DOHH2 (cell line): ENCODE measurements at regions not wholly inside any gene's neighbourhood (a gene's known extent, or its start where the extent isn't known, plus 50 kb on each side); places are given as distances from the start of the nearest gene placed in this dataset.

Source experiments
- H3F3A ChIP-seq: fragments of 200-600 bp; sonication (generic), shearing (Covaris generic); 2 replicates; pipeline ENCODE4 v1.6.0; 2016; ENCODE audit warnings: antibody characterized with exemption, mild to moderate bottlenecking; ENCODE audit not compliant: control insufficient read depth, insufficient read depth
- H3K27ac ChIP-seq: fragments of 200-600 bp; sonication (generic); 2 replicates; pipeline ENCODE4 v1.5.1; 2014; ENCODE audit warnings: low read depth, mild to moderate bottlenecking, low read length, moderate library complexity
- H3K27me3 ChIP-seq: fragments of 200-600 bp; sonication (generic); 2 replicates; pipeline ENCODE4 v1.6.1; 2014; ENCODE audit warnings: mild to moderate bottlenecking, low read length, mixed read lengths; ENCODE audit not compliant: control insufficient read depth
- H3K36me3 ChIP-seq: fragments of 200-600 bp; sonication (generic); 2 replicates; pipeline ENCODE4 v1.6.1; 2014; ENCODE audit warnings: mild to moderate bottlenecking, low read length, moderate library complexity, mixed read lengths; ENCODE audit not compliant: control insufficient read depth
- H3K4me1 ChIP-seq: fragments of 200-600 bp; sonication (generic); 2 replicates; pipeline ENCODE4 v1.6.1; 2014; ENCODE audit warnings: mild to moderate bottlenecking, low read length, mixed read lengths; ENCODE audit not compliant: control insufficient read depth
- H3K4me2 ChIP-seq: fragments of 200-600 bp; sonication (generic); 2 replicates; pipeline ENCODE4 v1.6.0; 2014; ENCODE audit warnings: mild to moderate bottlenecking, low read length, moderate library complexity
- H3K4me3 ChIP-seq: fragments of 200-600 bp; sonication (generic); 2 replicates; pipeline ENCODE4 v1.5.1; 2014; ENCODE audit warnings: mild to moderate bottlenecking, low read length, mixed read lengths
- H3K79me2 ChIP-seq: fragments of 200-600 bp; sonication (generic); 2 replicates; pipeline ENCODE4 v1.6.1; 2014; ENCODE audit warnings: mild to moderate bottlenecking, low read length, mixed read lengths; ENCODE audit not compliant: control insufficient read depth
- H3K9me2 ChIP-seq: fragments of 200-600 bp; sonication (generic); replicated peaks from 2 replicates; pipeline ENCODE4 v1.6.1; 2014; ENCODE audit warnings: mild to moderate bottlenecking, low read length, mixed read lengths; ENCODE audit not compliant: control insufficient read depth
- H3K9me3 ChIP-seq: fragments of 200-600 bp; sonication (generic); 2 replicates; pipeline ENCODE4 v1.6.1; 2014; ENCODE audit warnings: antibody characterized with exemption, low read length, mixed read lengths; ENCODE audit not compliant: control insufficient read depth, insufficient read depth
- H4K20me1 ChIP-seq: fragments of 200-600 bp; sonication (generic); 2 replicates; pipeline ENCODE4 v1.6.0; 2014; ENCODE audit warnings: low read depth, mild to moderate bottlenecking, antibody characterized with exemption, low read length, moderate library complexity; ENCODE audit not compliant: control insufficient read depth, insufficient read depth
- CTCF ChIP-seq: fragments of 200-600 bp; sonication (generic); IDR thresholded peaks from one replicate; pipeline ENCODE4 v1.5.1; 2014; ENCODE audit warnings: antibody characterized with exemption, mild to moderate bottlenecking, low read depth, low read length; ENCODE audit not compliant: poor library complexity, severe bottlenecking
- EZH2phosphoT487 ChIP-seq: fragments of 200-600 bp; sonication (generic); IDR thresholded peaks from 2 replicates; pipeline ENCODE4 v1.6.1; 2017; ENCODE audit warnings: borderline replicate concordance, mild to moderate bottlenecking, antibody characterized with exemption, low read length, moderate library complexity, mixed read lengths

GRCh38 chr11:95418916-95419315 is 187.9 kb upstream of the SESN3 start:
- no peaks in the 10 kb centered on the region for H3K36me3 ChIP-seq
- no peaks in the 10 kb centered on the region for H4K20me1 ChIP-seq
- H3K79me2 ChIP-seq = no peaks in the 10 kb centered on the region
- no peaks in the 10 kb centered on the region for H3K27me3 ChIP-seq
- H3K9me2 ChIP-seq = no peaks in the 10 kb centered on the region
- H3K4me3 ChIP-seq = no peak overlapping the region
- H3F3A ChIP-seq = no peaks in the 10 kb centered on the region
- H3K9me3 ChIP-seq = no peaks in the 10 kb centered on the region
- no peak overlapping the region for H3K4me2 ChIP-seq
- TF ChIP-seq EZH2phosphoT487 (no peak), CTCF (no peak)
- H3K4me1 ChIP-seq = no peaks in the 10 kb centered on the region
- no peak overlapping the region for H3K27ac ChIP-seq

DNA sequence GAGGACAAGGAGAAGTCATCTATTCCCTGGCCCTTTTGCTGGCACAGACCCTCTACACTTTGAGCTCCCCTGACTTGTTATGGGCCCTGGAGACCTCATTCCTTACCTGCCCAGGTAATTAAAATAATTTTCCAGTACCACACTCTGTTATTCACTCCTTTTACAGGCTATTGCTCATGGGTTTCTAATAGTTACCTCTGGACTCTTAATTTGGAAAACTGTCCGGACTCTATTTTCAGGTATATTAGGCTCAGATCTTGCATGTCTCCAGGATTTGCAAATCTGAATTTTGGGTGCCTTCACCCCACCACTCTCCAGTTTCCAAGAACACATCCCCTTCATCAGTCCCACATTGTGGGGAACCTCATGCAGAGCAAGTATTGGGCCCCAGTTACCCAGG is 186.8 kb upstream of the SESN3 start:
- Histone ChIP-seq H3K27ac (no peak overlapping the region), H3K36me3 (no peaks in the 10 kb centered on the region), H3K27me3 (no peaks in the 10 kb centered on the region), H3K4me1 (no peaks in the 10 kb centered on the region), H3K4me2 (no peak overlapping the region), H4K20me1 (no peaks in the 10 kb centered on the region), H3K79me2 (no peaks in the 10 kb centered on the region), H3K9me2 (no peaks in the 10 kb centered on the region), H3K9me3 (no peaks in the 10 kb centered on the region), H3F3A (no peaks in the 10 kb centered on the region), H3K4me3 (no peak overlapping the region)
- TF ChIP-seq EZH2phosphoT487 = no peak

GRCh38 chr11:95415837-95416304 is 184.9 kb upstream of the SESN3 start:
- H3K4me3 ChIP-seq = no peak overlapping the region
- TF ChIP-seq EZH2phosphoT487 = no peak
- TF ChIP-seq CTCF = no peak
- H3K9me3 ChIP-seq = no peaks in the 10 kb centered on the region
- H3K27me3 ChIP-seq = no peaks in the 10 kb centered on the region
- H4K20me1 ChIP-seq = no peaks in the 10 kb centered on the region
- no peaks in the 10 kb centered on the region for H3K36me3 ChIP-seq
- H3K4me2 ChIP-seq = no peak overlapping the region
- no peaks in the 10 kb centered on the region for H3K79me2 ChIP-seq
- no peak overlapping the region for H3K27ac ChIP-seq
- H3K9me2 ChIP-seq = no peaks in the 10 kb centered on the region
- H3F3A ChIP-seq = no peaks in the 10 kb centered on the region
- H3K4me1 ChIP-seq = no peaks in the 10 kb centered on the region

GRCh38 chr11:95414217-95414616 is 183.2 kb upstream of the SESN3 start:
- no peak overlapping the region for H3K4me3 ChIP-seq
- H3K9me3 ChIP-seq = no peaks in the 10 kb centered on the region
- H4K20me1 ChIP-seq = no peaks in the 10 kb centered on the region
- no peak for TF ChIP-seq CTCF
- TF ChIP-seq EZH2phosphoT487 = no peak
- no peaks in the 10 kb centered on the region for H3K79me2 ChIP-seq
- H3K27me3 ChIP-seq = no peaks in the 10 kb centered on the region
- no peaks in the 10 kb centered on the region for H3K9me2 ChIP-seq
- H3K27ac ChIP-seq = no peak overlapping the region
- H3F3A ChIP-seq = no peaks in the 10 kb centered on the region
- H3K36me3 ChIP-seq = no peaks in the 10 kb centered on the region
- H3K4me2 ChIP-seq = no peak overlapping the region
- H3K4me1 ChIP-seq = no peaks in the 10 kb centered on the region
